ENCODE measurements at regions not wholly inside any gene's neighbourhood (a gene's known extent, or its start where the extent isn't known, plus 50 kb on each side); places are given as distances from the start of the nearest gene placed in this dataset.

GRCh38 chr3:148092624-148093347 is 604.9 kb upstream of the AGTR1 start:
- no peak overlapping the region for H3K4me3 Mint-ChIP-seq
- ChIA-PET POLR2A (no interaction called here), CTCF (no interaction called here)
- DNase-seq: no peak
- no peak overlapping the region for H3K27ac Mint-ChIP-seq
- no peaks in the 10 kb centered on the region for H3K4me1 Mint-ChIP-seq
- H3K36me3 Mint-ChIP-seq (ENCODE audit: low read depth): no peaks in the 10 kb centered on the region
- no peaks in the 10 kb centered on the region for H3K27me3 Mint-ChIP-seq
- no peaks in the 10 kb centered on the region for H3K9me3 Mint-ChIP-seq

GRCh38 chr3:148093753-148094152 is 604.0 kb upstream of the AGTR1 start:
- Mint-ChIP-seq H3K36me3 (ENCODE audit: low read depth) (no peaks in the 10 kb centered on the region), H3K4me1 (no peaks in the 10 kb centered on the region), H3K27ac (no peak overlapping the region), H3K9me3 (no peaks in the 10 kb centered on the region), H3K27me3 (no peaks in the 10 kb centered on the region), H3K4me3 (no peak overlapping the region)
- CTCF ChIA-PET: no interaction called here
- POLR2A ChIA-PET: no interaction called here
- no peak for DNase-seq

- Mint-ChIP-seq H3K4me3 (no peak overlapping the region), H3K27me3 (no peaks in the 10 kb centered on the region), H3K4me1 (no peaks in the 10 kb centered on the region), H3K27ac (no peak overlapping the region), H3K9me3 (peaks cover under 1% of the 10 kb centered on the region), H3K36me3 (ENCODE audit: low read depth) (no peaks in the 10 kb centered on the region)
- ChIA-PET CTCF (no interaction called here), POLR2A (no interaction called here)
- no peak for DNase-seq
These were observed 601.7 kb upstream of the AGTR1 start for GRCh38 chr3:148095962-148096361.

- no peak for DNase-seq
- ChIA-PET POLR2A (no interaction called here), CTCF (no interaction called here)
- H3K36me3 Mint-ChIP-seq (ENCODE audit: low read depth): no peaks in the 10 kb centered on the region
- H3K4me1 Mint-ChIP-seq: no peaks in the 10 kb centered on the region
- peaks cover 8% of the 10 kb centered on the region for H3K9me3 Mint-ChIP-seq
- no peaks in the 10 kb centered on the region for H3K27me3 Mint-ChIP-seq
- H3K27ac Mint-ChIP-seq: no peak overlapping the region
- H3K4me3 Mint-ChIP-seq: no peak overlapping the region
These were observed 597.2 kb upstream of the AGTR1 start for GRCh38 chr3:148100476-148100875.

GRCh38 chr3:148101061-148101460 is 596.6 kb upstream of the AGTR1 start:
- H3K27ac Mint-ChIP-seq: no peak overlapping the region
- H3K4me3 Mint-ChIP-seq: no peak overlapping the region
- ChIA-PET CTCF (no interaction called here), POLR2A (no interaction called here)
- DNase-seq: no peak
- H3K36me3 Mint-ChIP-seq (ENCODE audit: low read depth): no peaks in the 10 kb centered on the region
- H3K27me3 Mint-ChIP-seq: no peaks in the 10 kb centered on the region
- peaks cover 8% of the 10 kb centered on the region for H3K9me3 Mint-ChIP-seq
- H3K4me1 Mint-ChIP-seq: no peaks in the 10 kb centered on the region

- Mint-ChIP-seq H3K4me1 (no peaks in the 10 kb centered on the region), H3K9me3 (peaks cover 8% of the 10 kb centered on the region), H3K27ac (no peak overlapping the region), H3K27me3 (no peaks in the 10 kb centered on the region), H3K4me3 (no peak overlapping the region), H3K36me3 (ENCODE audit: low read depth) (no peaks in the 10 kb centered on the region)
- POLR2A ChIA-PET: no interaction called here
- CTCF ChIA-PET: no interaction called here
- DNase-seq: no peak
These were observed 595.5 kb upstream of the AGTR1 start for GRCh38 chr3:148102156-148102555.

GRCh38 chr3:148106062-148106461 is 591.6 kb upstream of the AGTR1 start:
- Mint-ChIP-seq H3K4me1 (no peaks in the 10 kb centered on the region), H3K4me3 (no peak overlapping the region), H3K9me3 (peaks cover 9% of the 10 kb centered on the region), H3K27ac (no peak overlapping the region), H3K36me3 (ENCODE audit: low read depth) (no peaks in the 10 kb centered on the region), H3K27me3 (no peaks in the 10 kb centered on the region)
- no peak for DNase-seq
- CTCF ChIA-PET: no interaction called here
- POLR2A ChIA-PET: no interaction called here

GRCh38 chr3:148126956-148127355 is 570.7 kb upstream of the AGTR1 start:
- Mint-ChIP-seq H3K4me1 (no peaks in the 10 kb centered on the region), H3K27me3 (no peaks in the 10 kb centered on the region), H3K4me3 (no peak overlapping the region), H3K36me3 (ENCODE audit: low read depth) (no peaks in the 10 kb centered on the region), H3K27ac (no peak overlapping the region), H3K9me3 (peaks cover 4% of the 10 kb centered on the region)
- CTCF ChIA-PET: no interaction called here
- POLR2A ChIA-PET: no interaction called here
- no peak for DNase-seq

- POLR2A ChIA-PET: no interaction called here
These were observed 569.6 kb upstream of the AGTR1 start for GRCh38 chr3:148128136-148128535.

GRCh38 chr3:148131990-148132638 is 565.6 kb upstream of the AGTR1 start:
- DNase-seq: no peak
- Mint-ChIP-seq H3K27me3 (no peaks in the 10 kb centered on the region), H3K4me3 (no peak overlapping the region), H3K27ac (no peak overlapping the region), H3K4me1 (no peaks in the 10 kb centered on the region), H3K9me3 (peaks cover 10% of the 10 kb centered on the region), H3K36me3 (ENCODE audit: low read depth) (no peaks in the 10 kb centered on the region)
- CTCF ChIA-PET: no interaction called here
- POLR2A ChIA-PET: no interaction called here

More at GRCh38 chr3:148128136-148128535, 569.6 kb upstream of the AGTR1 start:
- peaks cover 10% of the 10 kb centered on the region for H3K9me3 Mint-ChIP-seq
- H3K4me3 Mint-ChIP-seq: no peak overlapping the region
- no peak for DNase-seq
- H3K4me1 Mint-ChIP-seq: no peaks in the 10 kb centered on the region
- H3K36me3 Mint-ChIP-seq (ENCODE audit: low read depth): no peaks in the 10 kb centered on the region
- no peaks in the 10 kb centered on the region for H3K27me3 Mint-ChIP-seq
- no peak overlapping the region for H3K27ac Mint-ChIP-seq
- CTCF ChIA-PET: no interaction called here

GRCh38 chr3:148136816-148137215 is 560.9 kb upstream of the AGTR1 start:
- Mint-ChIP-seq H3K4me3 (no peak overlapping the region), H3K36me3 (ENCODE audit: low read depth) (no peaks in the 10 kb centered on the region), H3K27me3 (no peaks in the 10 kb centered on the region), H3K4me1 (no peaks in the 10 kb centered on the region), H3K27ac (no peak overlapping the region), H3K9me3 (peaks cover 6% of the 10 kb centered on the region)
- DNase-seq: no peak
- ChIA-PET CTCF (no interaction called here), POLR2A (no interaction called here)

GRCh38 chr3:148146241-148146640 is 551.5 kb upstream of the AGTR1 start:
- no peaks in the 10 kb centered on the region for H3K27me3 Mint-ChIP-seq
- no peaks in the 10 kb centered on the region for H3K36me3 Mint-ChIP-seq (ENCODE audit: low read depth)
- no peak overlapping the region for H3K27ac Mint-ChIP-seq
- DNase-seq: no peak
- CTCF ChIA-PET: no interaction called here
- no peaks in the 10 kb centered on the region for H3K9me3 Mint-ChIP-seq
- no peak overlapping the region for H3K4me3 Mint-ChIP-seq
- POLR2A ChIA-PET: no interaction called here
- no peaks in the 10 kb centered on the region for H3K4me1 Mint-ChIP-seq

GRCh38 chr3:148146947-148147826 is 550.5 kb upstream of the AGTR1 start:
- H3K4me1 Mint-ChIP-seq: no peaks in the 10 kb centered on the region
- no peak for DNase-seq
- H3K36me3 Mint-ChIP-seq (ENCODE audit: low read depth): no peaks in the 10 kb centered on the region
- ChIA-PET POLR2A (no interaction called here), CTCF (no interaction called here)
- peaks cover 3% of the 10 kb centered on the region for H3K9me3 Mint-ChIP-seq
- no peak overlapping the region for H3K27ac Mint-ChIP-seq
- no peak overlapping the region for H3K4me3 Mint-ChIP-seq
- no peaks in the 10 kb centered on the region for H3K27me3 Mint-ChIP-seq

- peaks cover 3% of the 10 kb centered on the region for H3K9me3 Mint-ChIP-seq
- ChIA-PET POLR2A (no interaction called here), CTCF (no interaction called here)
- H3K27ac Mint-ChIP-seq: no peak overlapping the region
- no peak for DNase-seq
- no peak overlapping the region for H3K4me3 Mint-ChIP-seq
- no peaks in the 10 kb centered on the region for H3K36me3 Mint-ChIP-seq (ENCODE audit: low read depth)
- no peaks in the 10 kb centered on the region for H3K4me1 Mint-ChIP-seq
- no peaks in the 10 kb centered on the region for H3K27me3 Mint-ChIP-seq
These were observed 549.8 kb upstream of the AGTR1 start for GRCh38 chr3:148147903-148148302.

All from activated CD4-positive, alpha-beta memory T cell treated with anti-CD3 and anti-CD28 coated beads, Interleukin-2, amount 10 ng/mL, durations not matched to agents 7 days and 5 days (primary cell).